HG03066 (cell line): ENCODE measurements at regions not wholly inside any gene's neighbourhood (a gene's known extent, or its start where the extent isn't known, plus 50 kb on each side); places are given as distances from the start of the nearest gene placed in this dataset.

Experiments used
- ATAC-seq: cut with Tn5 transposase; IDR thresholded peaks from one replicate; pipeline ENCODE4 v1.9.1; 2021; ENCODE audit warnings: low read depth; ENCODE audit not compliant: unreplicated experiment

GRCh38 chrY:8202837-8203236 is 1134.4 kb upstream of the TSPY4 start:
- no peak for ATAC-seq

GRCh38 chrY:8241144-8241543 is 1096.1 kb upstream of the TSPY4 start:
- ATAC-seq: no peak

DNA sequence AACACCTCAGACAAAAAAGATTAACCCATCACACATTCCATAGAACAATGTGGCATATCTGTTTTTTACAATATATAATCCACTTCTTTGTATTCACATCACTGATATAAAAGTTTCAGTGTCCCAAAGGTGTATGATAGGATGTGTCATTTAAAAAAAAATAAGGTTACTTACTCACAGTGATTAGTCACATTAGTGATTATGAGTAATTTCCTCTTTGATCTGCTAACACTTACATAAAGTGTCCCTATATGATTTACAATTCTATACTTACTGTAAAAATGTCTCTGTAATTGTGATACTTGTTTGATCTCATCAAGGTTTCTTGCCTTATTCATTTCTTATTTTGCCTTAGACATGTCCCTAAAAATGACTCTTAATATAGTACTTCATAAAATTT is 1063.5 kb upstream of the TSPY4 start:
- no peak for ATAC-seq

GRCh38 chrY:8305021-8305420 is 1032.2 kb upstream of the TSPY4 start:
- no peak for ATAC-seq

DNA sequence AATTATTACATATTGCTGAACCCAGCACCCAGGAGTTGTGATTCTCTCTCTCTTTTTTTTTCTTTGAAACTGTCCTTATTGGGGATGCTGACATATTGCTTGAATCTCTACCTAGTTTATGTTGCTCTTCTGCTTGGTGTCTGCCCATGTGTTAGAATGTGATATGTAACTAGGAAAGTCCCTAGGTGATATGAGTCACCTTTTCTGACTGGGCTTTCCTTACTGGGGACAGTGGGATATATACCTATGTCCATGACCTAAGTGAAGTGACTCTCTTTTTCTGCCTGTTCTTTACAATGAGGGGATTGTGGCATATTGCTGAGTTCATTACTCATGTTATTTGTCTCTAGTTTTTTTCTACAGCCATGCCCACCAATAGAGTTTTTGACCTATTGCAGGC is 1013.2 kb upstream of the TSPY4 start:
- no peak for ATAC-seq

DNA sequence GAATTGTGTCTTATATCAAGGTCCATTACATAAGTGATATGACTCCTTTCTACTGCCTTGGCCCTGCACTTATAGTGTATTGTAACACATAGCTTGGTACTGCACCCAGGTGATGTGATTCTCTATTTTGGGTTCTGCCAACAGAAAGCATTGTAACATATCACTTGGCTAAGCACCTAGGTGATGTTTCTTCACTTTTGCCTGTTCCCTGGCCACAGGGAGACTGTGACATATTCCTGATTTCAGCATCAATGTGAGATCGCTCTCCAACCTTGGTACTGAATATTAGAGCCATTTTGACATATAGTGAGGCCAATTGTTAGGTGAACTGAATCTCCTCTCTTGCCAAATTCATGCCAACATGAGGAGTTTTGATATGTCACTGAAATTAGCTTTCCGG is 1010.3 kb upstream of the TSPY4 start:
- ATAC-seq: no peak

- ATAC-seq: no peak
These were observed 1009.4 kb upstream of the TSPY4 start for GRCh38 chrY:8327708-8328354.

DNA sequence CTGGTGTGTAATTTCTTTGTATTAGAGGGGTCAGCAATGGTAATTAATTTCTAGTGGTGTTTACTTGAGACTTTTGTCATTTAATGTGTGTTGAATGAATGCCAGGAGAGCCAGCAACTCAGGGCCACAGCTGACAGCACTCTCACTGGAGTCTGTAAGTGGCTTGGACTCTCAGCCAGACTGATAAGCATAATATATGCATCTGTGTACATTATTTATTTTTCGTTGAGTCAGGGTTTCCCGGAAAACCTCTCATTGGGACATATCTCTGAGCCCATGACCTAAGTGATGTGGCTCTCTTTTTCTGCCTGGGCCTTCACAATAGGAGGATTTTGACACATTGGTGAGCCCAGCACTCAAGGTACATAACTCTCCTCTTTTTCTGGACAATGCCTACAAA is 1007.8 kb upstream of the TSPY4 start:
- no peak for ATAC-seq

GRCh38 chrY:8329929-8330328 is 1007.3 kb upstream of the TSPY4 start:
- no peak for ATAC-seq

- no peak for ATAC-seq
These were observed 1003.9 kb upstream of the TSPY4 start for GRCh38 chrY:8333328-8333727.

DNA sequence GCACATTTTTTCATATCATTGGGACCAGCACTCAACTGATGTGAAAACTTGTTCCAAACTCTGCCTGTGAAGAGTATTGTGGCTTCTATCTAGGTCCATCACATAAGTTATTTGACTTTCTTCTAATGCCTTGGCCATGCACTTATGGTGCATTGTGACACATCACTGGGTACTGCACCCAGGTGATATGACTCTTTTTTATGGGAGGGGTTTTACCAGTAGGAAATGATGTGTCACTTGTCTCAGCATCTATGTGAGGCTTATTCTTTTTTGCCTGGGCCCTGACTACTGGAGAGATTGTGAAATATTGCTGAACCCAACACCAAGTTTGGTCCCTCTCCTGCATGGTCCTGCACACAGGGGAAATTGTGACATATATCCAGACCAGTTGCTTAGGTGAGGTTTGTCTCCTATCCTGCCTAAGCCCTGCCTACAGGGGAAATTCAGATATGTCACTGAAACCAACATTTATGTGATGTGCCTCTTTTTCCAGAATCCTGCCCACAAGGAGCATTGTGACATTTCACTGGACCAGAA is 1001.9 kb upstream of the TSPY4 start:
- ATAC-seq: no peak

DNA sequence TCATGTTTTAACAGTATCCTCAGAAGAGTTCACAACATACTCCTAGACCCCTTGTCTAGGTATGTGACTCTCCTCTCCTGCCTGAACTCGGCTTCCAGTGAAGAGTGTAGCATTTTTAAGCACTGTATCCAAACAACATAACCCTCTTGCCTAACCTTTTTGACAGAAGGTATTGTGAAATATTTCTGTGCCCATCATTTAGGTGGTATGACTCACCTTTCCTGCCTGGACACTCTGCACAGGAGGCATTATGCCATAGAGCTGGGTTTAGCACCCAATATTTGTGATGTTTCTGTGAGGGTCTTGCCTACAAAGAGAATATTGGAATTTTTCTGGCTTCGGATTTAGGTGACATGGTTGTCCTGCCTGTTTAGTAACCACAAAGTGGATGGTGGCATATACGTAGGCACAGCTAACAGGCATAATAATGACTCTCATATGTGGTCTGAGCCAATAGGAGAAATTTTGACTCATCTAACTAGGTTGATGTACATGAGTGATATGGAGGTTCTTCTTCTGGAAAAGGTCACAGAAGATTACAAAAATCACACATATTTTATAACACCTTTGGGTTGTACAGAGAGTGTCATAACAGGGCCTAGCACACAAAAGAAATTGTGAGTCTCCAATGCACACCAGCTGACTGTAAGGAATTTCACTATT is 1001.0 kb upstream of the TSPY4 start:
- ATAC-seq: no peak

- ATAC-seq: no peak
These were observed 996.3 kb upstream of the TSPY4 start for GRCh38 chrY:8341000-8341399.

GRCh38 chrY:8342173-8342572 is 995.1 kb upstream of the TSPY4 start:
- ATAC-seq: no peak

DNA sequence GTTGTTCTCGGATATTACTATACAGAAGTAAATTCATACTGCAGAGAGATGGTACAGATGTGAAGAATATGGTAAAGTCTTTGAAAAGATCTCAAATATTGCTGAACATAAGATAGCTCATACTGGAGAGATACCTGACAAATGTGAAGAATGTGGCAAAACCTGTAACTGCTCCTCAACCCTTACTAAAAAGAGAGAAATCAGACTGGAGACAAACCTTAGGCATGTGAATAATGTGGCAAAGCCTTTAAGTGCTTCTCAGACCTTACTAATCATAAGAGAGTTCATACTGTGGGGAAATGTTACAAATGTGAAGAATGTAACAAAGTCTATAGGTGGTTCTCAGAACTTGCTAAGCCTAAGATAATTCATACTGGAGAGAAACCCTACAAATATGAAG is 986.0 kb upstream of the TSPY4 start:
- ATAC-seq: no peak

DNA sequence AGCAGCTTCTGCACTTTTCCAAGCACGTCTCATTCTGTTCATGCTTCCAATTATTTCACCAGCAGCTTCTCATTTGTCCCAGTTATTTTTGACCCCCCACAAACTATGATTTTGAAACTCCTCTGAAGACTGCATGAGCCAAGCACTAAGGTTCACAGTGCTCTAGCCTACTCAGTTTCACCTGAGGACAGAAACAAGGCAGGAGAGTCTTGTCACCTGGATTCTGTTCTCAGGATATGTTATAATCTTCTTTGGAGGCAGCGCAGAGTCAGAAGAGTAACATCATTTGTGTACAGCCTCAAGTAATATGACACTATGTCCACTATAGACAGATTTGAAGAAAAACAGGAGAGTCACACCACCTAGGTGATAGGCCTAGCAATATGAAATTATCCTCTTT is 985.1 kb upstream of the TSPY4 start:
- ATAC-seq: no peak

GRCh38 chrY:8358161-8358560 is 979.1 kb upstream of the TSPY4 start:
- ATAC-seq: no peak

DNA sequence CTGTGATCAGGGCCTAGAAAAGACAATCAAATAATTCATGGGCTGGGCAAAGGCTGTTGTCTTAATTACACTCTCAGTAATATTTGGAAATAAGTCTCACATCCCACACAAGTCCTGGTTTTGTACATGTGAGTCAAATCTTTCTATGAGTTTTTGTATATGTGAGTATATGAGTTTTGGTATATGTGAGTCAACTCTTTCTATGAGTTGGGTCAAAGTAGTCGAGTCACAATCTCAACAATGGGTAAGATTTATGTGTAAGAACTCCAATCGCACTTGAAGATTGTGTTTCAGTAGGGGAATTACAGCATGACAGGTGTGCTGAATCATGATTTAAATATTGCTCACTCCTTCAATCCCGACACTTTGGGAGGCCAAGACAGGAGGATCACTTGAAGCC is 975.5 kb upstream of the TSPY4 start:
- ATAC-seq: no peak

DNA sequence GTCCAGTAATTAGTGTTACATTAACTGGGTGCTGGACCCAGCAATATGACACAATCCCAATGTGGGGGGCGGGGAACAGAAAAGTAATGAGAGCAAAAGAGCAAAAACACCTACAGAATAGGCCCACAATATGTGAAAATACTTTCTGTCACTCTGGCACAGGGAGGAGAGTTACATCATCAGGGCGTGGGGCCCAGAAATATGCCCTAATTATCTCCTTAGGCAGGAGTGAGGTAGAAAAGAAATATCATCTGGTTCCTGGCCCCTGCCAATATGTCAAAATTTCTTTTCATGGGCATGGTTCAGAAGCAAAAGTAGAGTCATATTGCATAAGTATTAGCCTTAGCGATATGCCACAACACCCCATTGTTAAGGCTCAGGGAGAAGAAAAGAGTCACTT is 959.8 kb upstream of the TSPY4 start:
- ATAC-seq: no peak

DNA sequence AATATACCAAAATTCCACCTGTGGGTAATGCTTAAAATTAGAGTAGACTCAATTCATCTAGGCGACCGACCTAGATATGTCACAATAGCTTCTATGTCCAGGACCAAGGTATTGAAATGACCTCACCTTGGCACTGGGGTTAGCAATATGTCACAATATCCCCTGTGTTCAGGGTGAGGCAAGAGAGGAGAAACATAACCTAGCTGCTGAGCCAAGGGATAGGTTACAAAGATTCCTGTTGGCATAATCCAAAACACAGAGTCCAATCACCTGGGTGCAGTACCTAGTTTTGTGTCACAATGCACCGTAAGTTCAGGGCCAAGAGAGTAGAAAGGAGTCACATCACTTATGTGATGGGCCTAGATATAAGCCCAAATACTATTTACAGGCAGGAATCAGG is 957.5 kb upstream of the TSPY4 start:
- no peak for ATAC-seq

- no peak for ATAC-seq
These were observed 955.8 kb upstream of the TSPY4 start for GRCh38 chrY:8381425-8381824.

GRCh38 chrY:8386053-8386452 is 951.2 kb upstream of the TSPY4 start:
- no peak for ATAC-seq
